ENCODE measurements at regions not wholly inside any gene's neighbourhood (a gene's known extent, or its start where the extent isn't known, plus 50 kb on each side); places are given as distances from the start of the nearest gene placed in this dataset.

DNA sequence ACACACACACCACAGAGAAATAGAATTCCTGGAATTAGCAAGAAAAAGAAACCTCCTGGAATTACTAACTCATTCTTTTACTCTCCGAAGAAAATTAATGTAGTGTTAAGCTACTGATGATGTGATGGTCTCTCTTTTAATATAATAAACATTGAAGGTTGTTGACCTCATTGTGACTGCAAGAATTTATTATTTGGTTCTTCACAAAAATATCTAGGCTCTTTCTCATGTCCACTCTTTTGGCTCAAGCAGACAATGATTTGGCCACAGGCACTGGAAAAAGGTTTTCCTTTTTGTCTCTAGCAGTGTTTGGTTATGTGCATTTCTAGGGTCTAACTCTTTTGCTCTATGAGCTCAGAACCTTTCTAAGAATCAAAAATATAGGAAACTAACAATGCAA is 811.9 kb downstream of the TENT5A start:
- Histone ChIP-seq H4K20me1 (ENCODE audit: insufficient read depth, low read length) (no peaks in the 10 kb centered on the region), H3K4me2 (ENCODE audit: low read length) (no peak overlapping the region), H2AFZ (ENCODE audit: low read length) (no peak overlapping the region), H3K79me2 (ENCODE audit: insufficient read depth, low read depth, low read length) (no peaks in the 10 kb centered on the region), H3K9me3 (ENCODE audit: low read length) (no peaks in the 10 kb centered on the region), H3K4me3 (ENCODE audit: low read depth, low read length, poor library complexity, severe bottlenecking) (no peak overlapping the region), H3K9me2 (ENCODE audit: insufficient read depth, low read length) (no peaks in the 10 kb centered on the region), H3K4me1 (ENCODE audit: insufficient read depth, low read length, poor library complexity, severe bottlenecking) (no peaks in the 10 kb centered on the region), H3K27ac (ENCODE audit: low read depth, low read length, poor library complexity, severe bottlenecking) (no peak overlapping the region), H3K36me3 (ENCODE audit: insufficient read depth, low read length) (no peaks in the 10 kb centered on the region)
- intact Hi-C loops (cut with micrococcal nuclease; ENCODE audit: unreplicated experiment), result no loop called here
- CTCF ChIA-PET (ENCODE audit: unreplicated experiment), result no interaction called here
- POLR2A ChIA-PET, result no interaction called here
- no peak for DNase-seq (ENCODE audit: low spot score)
- no peak for TF ChIP-seq EZH2phosphoT487 (IDR thresholded peaks at IDR 0.05; ENCODE audit: borderline replicate concordance, low read depth, low read length)
- TF ChIP-seq, protein P1, sequence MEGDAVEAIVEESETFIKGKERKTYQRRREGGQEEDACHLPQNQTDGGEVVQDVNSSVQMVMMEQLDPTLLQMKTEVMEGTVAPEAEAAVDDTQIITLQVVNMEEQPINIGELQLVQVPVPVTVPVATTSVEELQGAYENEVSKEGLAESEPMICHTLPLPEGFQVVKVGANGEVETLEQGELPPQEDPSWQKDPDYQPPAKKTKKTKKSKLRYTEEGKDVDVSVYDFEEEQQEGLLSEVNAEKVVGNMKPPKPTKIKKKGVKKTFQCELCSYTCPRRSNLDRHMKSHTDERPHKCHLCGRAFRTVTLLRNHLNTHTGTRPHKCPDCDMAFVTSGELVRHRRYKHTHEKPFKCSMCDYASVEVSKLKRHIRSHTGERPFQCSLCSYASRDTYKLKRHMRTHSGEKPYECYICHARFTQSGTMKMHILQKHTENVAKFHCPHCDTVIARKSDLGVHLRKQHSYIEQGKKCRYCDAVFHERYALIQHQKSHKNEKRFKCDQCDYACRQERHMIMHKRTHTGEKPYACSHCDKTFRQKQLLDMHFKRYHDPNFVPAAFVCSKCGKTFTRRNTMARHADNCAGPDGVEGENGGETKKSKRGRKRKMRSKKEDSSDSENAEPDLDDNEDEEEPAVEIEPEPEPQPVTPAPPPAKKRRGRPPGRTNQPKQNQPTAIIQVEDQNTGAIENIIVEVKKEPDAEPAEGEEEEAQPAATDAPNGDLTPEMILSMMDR (conservative IDR thresholded peaks at IDR 0.05; ENCODE audit: low read length), result no peak
- no TSS peak for BruUV-seq (replicated peaks)

DNA sequence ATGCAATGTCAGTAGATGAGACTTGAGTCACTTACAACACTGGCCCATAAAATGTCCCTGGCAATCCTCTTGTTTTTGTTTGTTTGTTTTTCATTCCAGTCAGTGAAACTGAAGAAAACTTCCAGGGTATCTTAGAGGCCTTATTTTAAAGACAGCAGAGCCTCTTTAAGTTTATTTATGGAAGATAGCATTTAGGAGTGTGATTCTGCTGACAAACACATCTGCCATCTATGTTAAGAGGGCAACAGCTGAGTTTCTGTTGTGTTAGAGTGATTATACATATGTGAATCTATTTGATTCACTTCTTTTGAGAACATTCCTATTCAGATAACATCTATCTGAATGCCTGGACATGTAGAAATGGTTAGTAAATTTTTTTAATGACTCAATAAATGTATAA is 812.6 kb downstream of the TENT5A start:
- Histone ChIP-seq H3K79me2 (ENCODE audit: insufficient read depth, low read depth, low read length) (no peaks in the 10 kb centered on the region), H3K27ac (ENCODE audit: low read depth, low read length, poor library complexity, severe bottlenecking) (no peak overlapping the region), H3K9me3 (ENCODE audit: low read length) (no peaks in the 10 kb centered on the region), H4K20me1 (ENCODE audit: insufficient read depth, low read length) (no peaks in the 10 kb centered on the region), H2AFZ (ENCODE audit: low read length) (no peak overlapping the region), H3K4me2 (ENCODE audit: low read length) (no peak overlapping the region), H3K4me1 (ENCODE audit: insufficient read depth, low read length, poor library complexity, severe bottlenecking) (no peaks in the 10 kb centered on the region), H3K4me3 (ENCODE audit: low read depth, low read length, poor library complexity, severe bottlenecking) (no peak overlapping the region), H3K36me3 (ENCODE audit: insufficient read depth, low read length) (no peaks in the 10 kb centered on the region), H3K9me2 (ENCODE audit: insufficient read depth, low read length) (no peaks in the 10 kb centered on the region)
- BruUV-seq (replicated peaks), result no TSS peak
- TF ChIP-seq, protein P1 (conservative IDR thresholded peaks at IDR 0.05; ENCODE audit: low read length), result no peak
- no peak for TF ChIP-seq EZH2phosphoT487 (IDR thresholded peaks at IDR 0.05; ENCODE audit: borderline replicate concordance, low read depth, low read length)
- POLR2A ChIA-PET, result no interaction called here
- DNase-seq (ENCODE audit: low spot score), result no peak
- intact Hi-C loops (cut with micrococcal nuclease; ENCODE audit: unreplicated experiment), result no loop called here
- CTCF ChIA-PET (ENCODE audit: unreplicated experiment), result no interaction called here

DNA sequence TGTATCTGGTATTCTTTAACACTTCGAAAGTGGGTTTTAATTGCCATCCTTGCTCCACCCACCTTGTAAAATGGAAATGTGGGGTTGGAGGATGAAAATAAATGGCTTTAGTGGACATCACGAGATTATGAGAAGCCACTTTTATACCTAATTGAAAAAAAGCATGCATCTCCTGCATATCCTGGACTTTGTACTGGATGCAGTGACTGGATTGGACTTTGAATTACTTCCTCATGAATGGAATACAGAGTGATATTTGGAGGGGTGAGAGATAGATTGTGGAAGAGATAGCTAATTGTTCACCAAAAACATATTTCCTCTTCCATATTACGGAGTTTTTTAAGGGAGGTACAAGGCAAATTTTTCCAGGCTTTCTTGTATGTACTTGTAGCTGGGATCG is 813.0 kb downstream of the TENT5A start:
- H2AFZ ChIP-seq (ENCODE audit: low read length), result no peak overlapping the region
- no peaks in the 10 kb centered on the region for H4K20me1 ChIP-seq (ENCODE audit: insufficient read depth, low read length)
- no peaks in the 10 kb centered on the region for H3K9me3 ChIP-seq (ENCODE audit: low read length)
- intact Hi-C loops (cut with micrococcal nuclease; ENCODE audit: unreplicated experiment), result no loop called here
- ChIA-PET POLR2A (no interaction called here), CTCF (ENCODE audit: unreplicated experiment) (no interaction called here)
- BruUV-seq (replicated peaks), result no TSS peak
- H3K4me2 ChIP-seq (ENCODE audit: low read length), result no peak overlapping the region
- H3K27ac ChIP-seq (ENCODE audit: low read depth, low read length, poor library complexity, severe bottlenecking), result no peak overlapping the region
- no peaks in the 10 kb centered on the region for H3K4me1 ChIP-seq (ENCODE audit: insufficient read depth, low read length, poor library complexity, severe bottlenecking)
- no peak overlapping the region for H3K4me3 ChIP-seq (ENCODE audit: low read depth, low read length, poor library complexity, severe bottlenecking)
- H3K9me2 ChIP-seq (ENCODE audit: insufficient read depth, low read length), result no peaks in the 10 kb centered on the region
- no peaks in the 10 kb centered on the region for H3K79me2 ChIP-seq (ENCODE audit: insufficient read depth, low read depth, low read length)
- DNase-seq (ENCODE audit: low spot score), result no peak
- TF ChIP-seq EZH2phosphoT487 (IDR thresholded peaks at IDR 0.05; ENCODE audit: borderline replicate concordance, low read depth, low read length), result no peak
- TF ChIP-seq, protein P1 (conservative IDR thresholded peaks at IDR 0.05; ENCODE audit: low read length), result no peak
- H3K36me3 ChIP-seq (ENCODE audit: insufficient read depth, low read length), result no peaks in the 10 kb centered on the region
